GM19328 (cell line): ENCODE measurements at regions not wholly inside any gene's neighbourhood (a gene's known extent, or its start where the extent isn't known, plus 50 kb on each side); places are given as distances from the start of the nearest gene placed in this dataset.

ENCODE experiments used
- ATAC-seq: cut with Tn5 transposase; IDR thresholded peaks from one replicate; pipeline ENCODE4 v1.9.1; 2021; ENCODE audit warnings: mild to moderate bottlenecking, moderate library complexity; ENCODE audit not compliant: unreplicated experiment

GRCh38 chr2:219991116-219991515 is 363.7 kb downstream of the SLC4A3 start:
- ATAC-seq, result no peak

- ATAC-seq, result no peak
Measured at GRCh38 chr2:219995399-219995798, 368.0 kb downstream of the SLC4A3 start.

GRCh38 chr2:219995991-219996765 is 368.7 kb downstream of the SLC4A3 start:
- ATAC-seq, result no peak

- ATAC-seq, result no peak
Measured at GRCh38 chr2:219997341-219997851, 370.0 kb downstream of the SLC4A3 start.

GRCh38 chr2:219998107-219998506 is 370.7 kb downstream of the SLC4A3 start:
- ATAC-seq, result no peak

GRCh38 chr2:219998714-219999227 is 371.3 kb downstream of the SLC4A3 start:
- no peak for ATAC-seq

GRCh38 chr2:220000080-220000479 is 372.6 kb downstream of the SLC4A3 start:
- no peak for ATAC-seq

- ATAC-seq, result no peak
Measured at GRCh38 chr2:220000586-220000985, 373.2 kb downstream of the SLC4A3 start.

GRCh38 chr2:220001751-220002150 is 374.3 kb downstream of the SLC4A3 start:
- ATAC-seq, result no peak

- no peak for ATAC-seq
Measured at GRCh38 chr2:220002251-220002650, 374.8 kb downstream of the SLC4A3 start.

- ATAC-seq, result no peak
Measured at GRCh38 chr2:220002699-220003098, 375.3 kb downstream of the SLC4A3 start.

- ATAC-seq, result no peak
Measured at GRCh38 chr2:220005362-220005761, 377.9 kb downstream of the SLC4A3 start.

- ATAC-seq, result no peak
Measured at GRCh38 chr2:220006152-220006621, 378.8 kb downstream of the SLC4A3 start.

GRCh38 chr2:220011859-220012258 is 384.4 kb downstream of the SLC4A3 start:
- ATAC-seq, result no peak

GRCh38 chr2:220014961-220015360 is 387.5 kb downstream of the SLC4A3 start:
- ATAC-seq, result no peak

- no peak for ATAC-seq
Measured at GRCh38 chr2:220015576-220015975, 388.1 kb downstream of the SLC4A3 start.

- ATAC-seq, result no peak
Measured at GRCh38 chr2:220025207-220025606, 397.8 kb downstream of the SLC4A3 start.

- ATAC-seq, result no peak
Measured at GRCh38 chr2:220029013-220029412, 401.6 kb downstream of the SLC4A3 start.

GRCh38 chr2:220033546-220033945 is 406.1 kb downstream of the SLC4A3 start:
- ATAC-seq, result no peak

- no peak for ATAC-seq
Measured at GRCh38 chr2:220034426-220035130, 407.1 kb downstream of the SLC4A3 start.

GRCh38 chr2:220036431-220036830 is 409.0 kb downstream of the SLC4A3 start:
- ATAC-seq, result no peak

GRCh38 chr2:220040346-220040745 is 412.9 kb downstream of the SLC4A3 start:
- ATAC-seq, result no peak
